OCI-LY1 (cell line): ENCODE measurements at regions not wholly inside any gene's neighbourhood (a gene's known extent, or its start where the extent isn't known, plus 50 kb on each side); places are given as distances from the start of the nearest gene placed in this dataset.

Experiments
- H2AFZ ChIP-seq: fragments of 200-600 bp; sonication (generic), shearing (Covaris generic); 2 replicates; pipeline ENCODE4 v1.6.0; 2014; ENCODE audit warnings: antibody characterized with exemption, mild to moderate bottlenecking, low read length
- H3F3A ChIP-seq: fragments of 200-600 bp; sonication (generic), shearing (Covaris generic); 2 replicates; pipeline ENCODE4 v1.6.0; 2014; ENCODE audit warnings: mild to moderate bottlenecking, antibody characterized with exemption, low read length, moderate library complexity; ENCODE audit not compliant: insufficient read depth
- H3K27ac ChIP-seq: fragments of 200-600 bp; sonication (generic); 2 replicates; pipeline ENCODE4 v1.5.1; 2014; ENCODE audit warnings: low read length, mixed run types, mild to moderate bottlenecking, low read depth; ENCODE audit not compliant: poor library complexity, severe bottlenecking
- H3K27me3 ChIP-seq: fragments of 200-600 bp; sonication (generic); 2 replicates; pipeline ENCODE4 v1.6.0; 2014; ENCODE audit warnings: antibody characterized with exemption, mild to moderate bottlenecking, low read length, moderate library complexity; ENCODE audit not compliant: insufficient read depth
- H3K36me3 ChIP-seq: fragments of 200-600 bp; sonication (generic); 2 replicates; pipeline ENCODE4 v1.6.1; 2014; ENCODE audit warnings: mild to moderate bottlenecking, antibody characterized with exemption, low read length, moderate library complexity, mixed read lengths; ENCODE audit not compliant: insufficient read depth
- H3K4me1 ChIP-seq: fragments of 200-600 bp; sonication (generic); 2 replicates; pipeline ENCODE4 v1.5.1; 2014; ENCODE audit warnings: mild to moderate bottlenecking, low read length, moderate library complexity; ENCODE audit not compliant: insufficient read depth, severe bottlenecking
- H3K4me2 ChIP-seq: fragments of 200-600 bp; sonication (generic), shearing (Covaris generic); 2 replicates; pipeline ENCODE4 v1.6.1; 2014; ENCODE audit warnings: low read length
- H3K4me3 ChIP-seq: fragments of 200-600 bp; sonication (generic); 2 replicates; pipeline ENCODE4 v1.5.1; 2014; ENCODE audit warnings: low read length, low read depth, mild to moderate bottlenecking, mixed read lengths; ENCODE audit not compliant: poor library complexity, severe bottlenecking
- H3K79me2 ChIP-seq: fragments of 200-600 bp; shearing (Covaris generic); 2 replicates; pipeline ENCODE4 v1.6.1; 2016; ENCODE audit warnings: mixed run types, low read length, mixed read lengths; ENCODE audit not compliant: insufficient read depth
- H3K9ac ChIP-seq: fragments of 200-600 bp; sonication (generic), shearing (Covaris generic); 2 replicates; pipeline ENCODE4 v1.6.1; 2014; ENCODE audit warnings: mild to moderate bottlenecking, low read length, mixed read lengths
- H3K9me2 ChIP-seq: fragments of 200-600 bp; sonication (generic), shearing (Covaris generic); 2 replicates; pipeline ENCODE4 v1.6.1; 2014; ENCODE audit warnings: low read depth, mild to moderate bottlenecking, low read length, mixed read lengths
- H3K9me3 ChIP-seq: fragments of 200-600 bp; shearing (Covaris generic); 2 replicates; pipeline ENCODE4 v1.6.1; 2014; ENCODE audit warnings: low read length, mixed read lengths
- H4K20me1 ChIP-seq: fragments of 200-600 bp; sonication (generic), shearing (Covaris generic); 2 replicates; pipeline ENCODE4 v1.6.0; 2016; ENCODE audit warnings: mild to moderate bottlenecking, low read length; ENCODE audit not compliant: insufficient read depth
- EZH2 ChIP-seq: fragments of 200-600 bp; sonication (generic), shearing (Covaris generic); IDR thresholded peaks from 2 replicates; pipeline ENCODE4 v1.8.0; 2017; ENCODE audit warnings: borderline replicate concordance, mixed run types, mild to moderate bottlenecking, antibody characterized with exemption, low read length, moderate library complexity, mixed read lengths
- TF ChIP-seq, protein P1 (sequence below): fragments of 200-600 bp; sonication (generic), shearing (Covaris generic); IDR thresholded peaks from 2 replicates; pipeline ENCODE4 v1.5.1; 2017; ENCODE audit warnings: mild to moderate bottlenecking, antibody characterized with exemption, low read length, moderate library complexity, mixed read lengths

DNA sequence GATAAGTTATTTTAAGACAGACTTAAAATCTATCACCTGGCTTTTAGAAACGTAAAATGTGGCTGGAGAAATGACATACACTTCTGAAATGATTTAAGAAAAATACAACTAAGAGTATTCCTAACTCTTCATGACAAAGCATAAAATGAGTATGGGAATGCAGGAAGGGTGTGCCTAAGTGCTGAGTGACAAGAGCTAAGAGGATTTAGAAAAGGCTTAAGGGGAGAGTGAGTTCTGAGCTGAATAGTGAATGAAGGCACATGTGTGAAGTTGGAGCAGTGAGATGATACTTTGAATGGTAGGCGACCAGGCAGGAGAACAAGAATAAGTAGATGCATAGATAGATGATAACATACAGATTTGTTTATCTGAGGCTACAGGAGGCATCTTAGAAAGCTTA, 458.3 kb upstream of the TENM3 start:
- Histone ChIP-seq H3K4me2 (no peak overlapping the region), H3K36me3 (no peaks in the 10 kb centered on the region), H3F3A (no peaks in the 10 kb centered on the region), H3K4me3 (no peak overlapping the region), H3K27ac (no peak overlapping the region), H3K79me2 (no peaks in the 10 kb centered on the region), H3K9me2 (no peaks in the 10 kb centered on the region), H2AFZ (no peak overlapping the region), H3K4me1 (no peaks in the 10 kb centered on the region), H3K9me3 (no peaks in the 10 kb centered on the region), H3K9ac (no peak overlapping the region), H3K27me3 (no peaks in the 10 kb centered on the region), H4K20me1 (no peaks in the 10 kb centered on the region)
- TF ChIP-seq, protein P1, sequence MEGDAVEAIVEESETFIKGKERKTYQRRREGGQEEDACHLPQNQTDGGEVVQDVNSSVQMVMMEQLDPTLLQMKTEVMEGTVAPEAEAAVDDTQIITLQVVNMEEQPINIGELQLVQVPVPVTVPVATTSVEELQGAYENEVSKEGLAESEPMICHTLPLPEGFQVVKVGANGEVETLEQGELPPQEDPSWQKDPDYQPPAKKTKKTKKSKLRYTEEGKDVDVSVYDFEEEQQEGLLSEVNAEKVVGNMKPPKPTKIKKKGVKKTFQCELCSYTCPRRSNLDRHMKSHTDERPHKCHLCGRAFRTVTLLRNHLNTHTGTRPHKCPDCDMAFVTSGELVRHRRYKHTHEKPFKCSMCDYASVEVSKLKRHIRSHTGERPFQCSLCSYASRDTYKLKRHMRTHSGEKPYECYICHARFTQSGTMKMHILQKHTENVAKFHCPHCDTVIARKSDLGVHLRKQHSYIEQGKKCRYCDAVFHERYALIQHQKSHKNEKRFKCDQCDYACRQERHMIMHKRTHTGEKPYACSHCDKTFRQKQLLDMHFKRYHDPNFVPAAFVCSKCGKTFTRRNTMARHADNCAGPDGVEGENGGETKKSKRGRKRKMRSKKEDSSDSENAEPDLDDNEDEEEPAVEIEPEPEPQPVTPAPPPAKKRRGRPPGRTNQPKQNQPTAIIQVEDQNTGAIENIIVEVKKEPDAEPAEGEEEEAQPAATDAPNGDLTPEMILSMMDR, result no peak
- no peak for TF ChIP-seq EZH2

DNA sequence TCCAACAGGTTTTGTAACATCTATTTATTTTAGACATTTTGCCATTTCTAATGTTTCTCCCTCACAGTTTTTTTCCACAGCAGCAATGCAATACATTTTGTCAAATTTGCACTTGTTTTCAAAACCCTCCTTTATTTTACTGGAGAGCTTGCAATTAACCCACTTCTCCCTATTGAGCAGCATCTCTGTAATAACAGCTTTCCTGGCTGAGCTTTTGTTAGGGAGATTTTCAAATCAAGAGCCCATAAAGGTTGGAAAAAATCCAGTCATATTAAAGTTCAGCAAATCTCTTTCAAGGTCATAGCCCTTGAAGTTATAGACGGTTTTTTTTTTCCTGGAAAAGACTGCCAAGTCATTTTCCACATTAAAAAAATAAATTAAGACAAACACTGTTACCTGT, 450.6 kb upstream of the TENM3 start:
- no peaks in the 10 kb centered on the region for H3K79me2 ChIP-seq
- no peaks in the 10 kb centered on the region for H3K36me3 ChIP-seq
- H3K9me2 ChIP-seq, result no peaks in the 10 kb centered on the region
- H2AFZ ChIP-seq, result no peak overlapping the region
- H3K27ac ChIP-seq, result no peak overlapping the region
- no peaks in the 10 kb centered on the region for H3K27me3 ChIP-seq
- 0 out of 2 replicates have a peak, but pooled peaks cover 2% of the 10 kb centered on the region for H3K9me3 ChIP-seq
- H3K9ac ChIP-seq, result no peak overlapping the region
- TF ChIP-seq, protein P1, result no peak
- TF ChIP-seq EZH2, result no peak
- no peak overlapping the region for H3K4me2 ChIP-seq
- no peaks in the 10 kb centered on the region for H4K20me1 ChIP-seq
- no peaks in the 10 kb centered on the region for H3F3A ChIP-seq
- no peak overlapping the region for H3K4me3 ChIP-seq
- H3K4me1 ChIP-seq, result no peaks in the 10 kb centered on the region

DNA sequence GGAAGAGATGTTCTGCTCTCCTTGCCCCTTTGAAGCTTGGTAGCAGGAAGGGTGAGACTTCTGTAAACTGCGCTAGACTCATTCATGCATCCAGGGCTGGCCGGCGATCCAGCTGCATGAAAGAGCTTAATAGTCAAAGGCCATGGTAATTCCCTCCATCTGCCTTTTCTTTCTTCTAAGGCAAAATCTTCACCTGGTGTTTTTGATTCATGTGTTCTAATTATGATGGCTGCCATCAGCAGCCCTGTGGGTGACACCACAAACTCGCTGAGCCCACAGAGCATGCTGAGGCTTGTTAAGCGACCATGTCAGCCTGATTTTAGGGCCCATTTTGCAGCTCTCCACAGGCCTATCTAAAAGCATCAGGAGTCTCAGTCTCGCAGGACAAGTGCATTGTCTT, 450.1 kb upstream of the TENM3 start:
- no peaks in the 10 kb centered on the region for H3K36me3 ChIP-seq
- no peak overlapping the region for H2AFZ ChIP-seq
- no peaks in the 10 kb centered on the region for H4K20me1 ChIP-seq
- no peaks in the 10 kb centered on the region for H3K27me3 ChIP-seq
- H3K9me3 ChIP-seq, result 0 out of 2 replicates have a peak, but pooled peaks cover 2% of the 10 kb centered on the region
- no peak overlapping the region for H3K4me2 ChIP-seq
- no peaks in the 10 kb centered on the region for H3K4me1 ChIP-seq
- H3F3A ChIP-seq, result no peaks in the 10 kb centered on the region
- H3K4me3 ChIP-seq, result no peak overlapping the region
- H3K79me2 ChIP-seq, result no peaks in the 10 kb centered on the region
- no peak for TF ChIP-seq EZH2
- TF ChIP-seq, protein P1, result no peak
- no peaks in the 10 kb centered on the region for H3K9me2 ChIP-seq
- no peak overlapping the region for H3K27ac ChIP-seq
- no peak overlapping the region for H3K9ac ChIP-seq
